Left renal pelvis (tissue), 4 donors: ENCODE measurements at regions not wholly inside any gene's neighbourhood (a gene's known extent, or its start where the extent isn't known, plus 50 kb on each side); places are given as distances from the start of the nearest gene placed in this dataset.
"Not testable (repeated sequence)": the region's sequence is repeated elsewhere in the genome, so short reads cannot be mapped to it uniquely, and the experiment has no call there.

ENCODE experiments used
- DNase-seq, 4 donors: peaks; one replicate each; pipeline ENCODE4 v3.0.0-alpha.2; 2013; ENCODE audit warnings: low read depth in 4 of 4, low spot score in 3 of 4

GRCh38 chr3:159502986-159503385 lies 485.6 kb upstream of the IL12A start:
- DNase-seq: no peak

- not testable (repeated sequence) for DNase-seq
Observed at GRCh38 chr3:159510988-159511387, 477.6 kb upstream of the IL12A start.

GRCh38 chr3:159513444-159513843 lies 475.2 kb upstream of the IL12A start:
- DNase-seq: no peak

- no peak for DNase-seq
Observed at GRCh38 chr3:159513867-159514380, 474.7 kb upstream of the IL12A start.

GRCh38 chr3:159517105-159517504 lies 471.5 kb upstream of the IL12A start:
- no peak for DNase-seq

GRCh38 chr3:159520638-159521037 lies 468.0 kb upstream of the IL12A start:
- no peak for DNase-seq

- no peak for DNase-seq
Observed at GRCh38 chr3:159522276-159522675, 466.4 kb upstream of the IL12A start.

GRCh38 chr3:159528251-159528895 lies 460.3 kb upstream of the IL12A start:
- DNase-seq: no peak

GRCh38 chr3:159532577-159532976 lies 456.1 kb upstream of the IL12A start:
- no peak for DNase-seq

- DNase-seq: no peak
Observed at GRCh38 chr3:159534496-159534895, 454.1 kb upstream of the IL12A start.

- peak in 3 of 4 donors; percentile 4 to 10 (median 6) for DNase-seq
Observed at GRCh38 chr3:159536876-159537275, 451.8 kb upstream of the IL12A start.

- no peak for DNase-seq
Observed at GRCh38 chr3:159538507-159538906, 450.1 kb upstream of the IL12A start.

- no peak for DNase-seq
Observed at GRCh38 chr3:159540882-159541495, 447.6 kb upstream of the IL12A start.

- DNase-seq: no peak
Observed at GRCh38 chr3:159548675-159549335, 439.8 kb upstream of the IL12A start.

GRCh38 chr3:159555205-159555604 lies 433.4 kb upstream of the IL12A start:
- no peak for DNase-seq

GRCh38 chr3:159559771-159560170 lies 428.9 kb upstream of the IL12A start:
- no peak for DNase-seq

- no peak for DNase-seq
Observed at GRCh38 chr3:159560214-159560979, 428.2 kb upstream of the IL12A start.

- DNase-seq: no peak
Observed at GRCh38 chr3:159565313-159565712, 423.3 kb upstream of the IL12A start.

GRCh38 chr3:159583662-159584061 lies 405.0 kb upstream of the IL12A start:
- no peak for DNase-seq

- DNase-seq: no peak
Observed at GRCh38 chr3:159584421-159584820, 404.2 kb upstream of the IL12A start.

- DNase-seq: peak in 3 of 4 donors; percentile 6 to 40 (median 26)
Observed at GRCh38 chr3:159586571-159587202, 401.9 kb upstream of the IL12A start.
